NCI-H146 (cell line): ENCODE measurements at regions not wholly inside any gene's neighbourhood (a gene's known extent, or its start where the extent isn't known, plus 50 kb on each side); places are given as distances from the start of the nearest gene placed in this dataset.
A peak's percentile ranks its signal among the peaks of the same experiment; 100 is the strongest.
"Not testable (repeated sequence)": the region's sequence is repeated elsewhere in the genome, so short reads cannot be mapped to it uniquely, and the experiment has no call there.

Experiments used
- DNase-seq: peaks from one replicate; lab custom pipeline; 2025; lab: John Stamatoyannopoulos, UW

DNA sequence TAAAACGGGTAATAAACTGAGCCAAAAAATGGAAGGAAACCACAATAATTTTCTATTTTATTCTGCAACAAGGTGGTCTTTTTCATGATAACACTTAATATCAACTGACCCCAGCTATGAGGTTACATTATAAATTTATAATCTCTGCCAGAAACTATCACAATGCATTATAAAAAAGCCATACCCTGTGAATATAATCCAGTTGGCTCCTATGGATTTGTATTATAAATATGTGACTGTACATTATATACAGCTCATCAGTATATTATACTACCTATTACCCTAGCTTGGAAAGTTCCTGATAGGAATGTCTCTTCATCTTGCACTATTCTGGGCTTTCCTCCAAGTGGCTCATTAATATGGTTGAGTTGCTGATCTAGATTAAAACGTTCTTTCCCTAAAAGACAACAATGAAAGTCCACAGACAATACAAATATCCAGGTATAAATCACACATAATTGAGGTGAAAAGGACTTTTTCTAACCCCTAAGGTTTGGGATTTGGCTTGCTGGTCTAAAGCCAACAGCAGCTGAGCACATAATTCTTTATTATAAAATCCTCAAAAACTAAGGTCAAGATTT lies 487.7 kb downstream of the TTLL7 start:
- DNase-seq: no peak

GRCh38 chr1:83509301-83509781 lies 489.6 kb downstream of the TTLL7 start:
- DNase-seq: no peak

GRCh38 chr1:83508485-83509151 lies 490.3 kb downstream of the TTLL7 start:
- DNase-seq: no peak

DNA sequence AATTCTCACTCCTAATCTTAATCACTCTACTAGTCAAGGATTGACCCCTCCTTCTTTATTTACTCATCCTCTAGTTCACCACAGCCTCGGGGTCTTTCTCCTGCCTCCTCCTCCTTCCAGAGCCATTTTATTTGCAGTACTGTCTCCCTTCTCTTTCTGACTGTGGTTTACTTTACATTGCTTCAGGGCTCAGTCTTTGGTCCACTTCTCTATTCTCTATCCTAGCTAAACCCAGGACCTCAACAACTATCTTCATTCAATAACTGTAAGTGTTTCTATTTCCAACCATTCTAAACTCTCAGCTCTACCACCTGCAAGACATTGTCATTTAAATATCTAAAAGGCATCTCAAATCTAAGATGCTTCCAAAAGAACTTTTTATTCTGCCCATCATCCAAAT lies 493.8 kb downstream of the TTLL7 start:
- no peak for DNase-seq

DNA sequence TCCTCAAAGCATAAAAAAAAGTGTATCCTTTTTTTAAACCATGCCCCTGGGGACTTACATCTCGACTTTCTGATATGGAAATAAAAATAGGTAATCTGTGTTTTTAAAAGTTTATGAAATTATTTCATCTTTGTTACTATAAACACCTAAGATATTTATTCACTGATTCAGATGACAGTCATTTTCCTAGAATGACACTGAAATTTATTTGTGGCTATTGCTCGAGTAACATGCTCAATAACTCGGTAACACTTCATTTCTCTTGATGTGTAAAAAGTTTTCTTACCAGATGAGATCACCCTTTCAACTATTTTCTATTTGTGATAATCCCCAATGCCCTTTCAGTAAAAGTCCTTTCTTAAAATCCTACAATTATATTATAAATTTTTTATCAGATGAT lies 495.8 kb downstream of the TTLL7 start:
- no peak for DNase-seq

DNA sequence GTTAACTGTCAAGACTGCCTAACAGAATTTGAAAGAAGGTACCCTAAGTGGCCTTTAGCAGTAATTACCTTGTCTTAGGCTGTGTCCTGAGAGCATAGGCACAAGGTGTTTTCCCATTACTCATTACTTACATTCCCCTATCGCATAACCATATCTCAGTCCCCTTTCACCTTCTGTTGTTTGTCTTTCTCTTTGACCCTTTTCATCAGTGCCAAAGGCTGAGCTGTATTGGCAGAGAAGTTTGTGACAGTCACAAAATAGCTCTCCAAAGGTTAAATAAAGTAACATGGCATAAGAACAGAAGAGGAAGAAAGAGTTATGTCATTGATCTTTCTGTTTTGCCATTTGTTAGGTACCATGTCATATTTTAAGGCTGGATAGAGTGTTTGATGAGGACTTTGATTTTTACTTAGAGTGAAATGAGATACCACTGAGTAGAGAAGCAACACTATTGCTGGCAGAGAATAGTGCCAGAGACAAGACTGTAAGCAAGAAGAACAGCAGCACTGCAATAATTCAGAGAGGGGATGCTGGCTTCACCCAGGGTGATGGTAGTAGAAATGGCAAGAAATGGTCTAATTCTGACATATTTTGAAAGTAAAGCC lies 497.8 kb downstream of the TTLL7 start:
- peak; percentile 6 for DNase-seq

DNA sequence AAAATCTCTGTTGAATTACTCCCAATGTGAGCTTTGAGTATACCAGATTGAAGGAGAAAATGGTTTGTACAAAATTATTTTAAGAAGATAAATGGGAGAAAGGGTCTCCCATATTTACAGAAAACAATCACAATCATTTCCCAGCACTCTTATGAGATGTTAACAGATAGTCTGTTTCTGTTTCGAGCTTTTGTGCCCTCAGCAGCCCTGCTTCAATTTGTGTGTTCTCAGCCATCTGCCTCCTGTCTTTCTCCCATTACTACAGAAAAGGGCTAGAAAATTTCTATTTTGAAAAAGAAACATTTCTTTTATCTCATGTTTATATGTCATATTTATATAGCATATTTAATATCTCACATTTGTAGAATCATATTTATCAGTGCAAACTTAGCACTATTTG lies 498.4 kb downstream of the TTLL7 start:
- no peak for DNase-seq

DNA sequence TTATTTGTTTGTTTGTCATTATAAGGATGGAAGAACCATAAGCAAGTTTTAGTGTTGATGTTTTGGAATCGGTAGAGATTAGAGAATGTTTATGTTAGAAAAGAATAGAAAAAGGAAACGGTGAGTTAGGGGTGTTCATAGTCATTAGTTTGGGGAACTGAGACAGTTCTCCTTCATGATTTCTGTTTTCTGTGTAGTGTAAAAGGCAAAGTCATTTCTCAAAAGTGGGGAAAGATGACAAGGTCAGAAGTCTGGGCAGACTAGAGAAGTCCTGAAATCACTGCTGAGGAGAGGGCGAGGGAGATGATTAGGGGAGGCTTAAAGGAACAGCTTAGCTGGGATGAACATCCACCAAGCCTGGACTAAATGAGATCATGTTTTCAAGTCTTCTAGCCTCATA lies 498.9 kb downstream of the TTLL7 start:
- DNase-seq: no peak

GRCh38 chr1:83497563-83497962 lies 501.4 kb downstream of the TTLL7 start:
- DNase-seq: no peak

GRCh38 chr1:83495560-83495959 lies 503.4 kb downstream of the TTLL7 start:
- DNase-seq: no peak

DNA sequence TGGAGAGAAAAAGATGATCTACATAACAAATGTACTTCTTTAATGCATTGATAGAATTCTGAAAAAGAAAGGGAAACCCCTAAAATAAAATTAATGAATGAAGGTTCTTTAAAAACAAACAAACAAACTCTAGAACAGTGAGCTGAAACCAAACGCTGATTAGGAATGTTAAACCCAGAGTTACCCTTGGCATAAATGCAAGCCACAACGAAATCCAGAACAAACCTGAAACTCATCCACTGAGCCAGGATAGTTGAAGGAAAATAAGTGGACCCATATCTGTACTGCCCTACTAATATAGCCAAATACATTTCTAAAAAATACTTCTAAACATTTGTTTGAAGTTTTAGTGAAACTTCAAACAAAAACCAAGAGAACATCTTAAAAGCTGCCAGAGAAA lies 505.3 kb downstream of the TTLL7 start:
- no peak for DNase-seq

DNA sequence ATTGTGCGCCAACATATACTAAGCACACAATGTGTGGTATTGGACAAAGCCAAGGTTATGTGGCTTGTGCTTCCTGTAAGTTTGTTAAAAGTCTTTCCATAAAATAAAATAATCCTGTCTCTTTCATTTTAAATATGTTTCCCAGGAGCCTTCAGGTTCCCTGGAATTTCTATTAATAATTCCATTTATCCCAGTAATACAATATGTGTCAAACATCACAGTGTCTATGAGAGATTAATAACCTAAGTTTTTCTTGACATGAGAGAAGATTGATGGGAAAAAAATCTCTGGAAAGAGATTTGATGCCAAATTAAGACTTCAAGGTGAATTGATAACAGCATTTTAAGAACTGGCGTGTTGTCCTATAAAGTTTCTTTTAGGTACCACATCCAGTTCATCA lies 507.0 kb downstream of the TTLL7 start:
- no peak for DNase-seq

DNA sequence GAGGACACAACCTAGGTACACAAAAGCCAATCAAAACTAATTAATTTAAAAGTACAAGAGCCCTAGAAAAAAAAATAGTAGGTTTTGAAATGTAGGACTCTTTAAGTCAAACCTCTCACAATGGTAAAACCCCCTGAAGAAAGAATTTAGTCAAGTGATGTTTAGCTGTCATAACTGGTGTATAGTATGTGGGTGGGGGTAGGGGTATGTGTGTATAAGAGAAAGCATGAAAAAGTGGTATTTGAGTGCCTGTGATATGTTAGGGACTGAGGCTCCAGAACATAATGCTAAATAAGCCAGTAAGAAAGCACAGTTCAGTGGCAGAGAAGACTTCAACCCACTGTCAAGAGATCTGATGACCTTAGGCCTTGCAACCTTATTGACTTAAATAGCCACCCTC lies 507.9 kb downstream of the TTLL7 start:
- DNase-seq: no peak

DNA sequence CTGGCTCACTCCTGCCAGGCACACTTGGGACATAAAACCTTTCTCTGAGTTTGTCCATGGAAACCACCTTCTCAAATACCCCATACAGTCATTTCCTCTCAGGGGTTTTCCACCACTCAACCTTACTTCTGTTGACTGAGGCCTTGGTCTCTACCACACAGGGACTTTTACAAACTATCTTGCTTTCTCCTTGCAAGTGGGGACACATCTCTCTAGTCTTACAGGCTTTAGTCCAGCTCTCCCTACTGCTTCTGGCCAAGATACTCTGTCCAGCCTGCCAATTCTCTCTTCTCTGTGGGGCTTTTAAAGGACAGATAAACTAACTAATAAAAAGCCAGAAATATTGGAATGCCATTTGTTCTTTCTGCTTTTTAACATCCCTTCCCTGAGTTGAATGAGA lies 510.8 kb downstream of the TTLL7 start:
- DNase-seq: not testable (repeated sequence)

- not testable (repeated sequence) for DNase-seq
Observed at GRCh38 chr1:83487460-83487859, 511.5 kb downstream of the TTLL7 start.

DNA sequence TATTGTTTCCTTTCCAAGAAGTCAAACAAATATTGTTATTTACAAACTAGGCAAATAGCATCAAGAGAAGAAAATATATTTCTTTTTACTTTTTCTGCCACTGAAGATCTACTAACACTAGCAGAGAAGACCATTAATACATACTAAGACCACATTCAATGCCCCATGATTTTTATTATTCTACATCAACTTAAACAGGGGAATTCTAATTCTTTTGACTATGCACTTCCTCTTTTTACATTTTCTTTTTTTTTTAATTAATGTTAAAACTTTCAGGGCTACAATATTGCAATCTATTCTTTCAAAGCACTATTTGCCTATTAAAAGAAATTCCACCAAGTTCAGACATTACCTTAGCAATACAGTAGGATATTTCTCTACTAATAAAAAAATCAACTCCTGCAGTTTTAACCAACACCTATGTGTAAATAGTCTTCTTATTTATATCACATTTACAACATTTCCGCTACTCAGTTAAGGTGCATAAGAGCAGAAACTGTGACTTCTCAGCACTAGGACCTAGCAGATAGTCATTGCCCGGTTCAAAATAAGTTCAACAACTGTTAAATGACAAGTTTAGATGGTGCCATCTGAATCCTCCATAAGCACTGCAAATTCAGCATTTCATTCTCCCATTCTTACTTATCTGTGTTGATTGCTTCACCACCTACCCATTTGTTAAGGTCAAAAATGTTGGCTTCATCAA lies 513.5 kb downstream of the TTLL7 start:
- not testable (repeated sequence) for DNase-seq

GRCh38 chr1:83481284-83481683 lies 517.6 kb downstream of the TTLL7 start:
- not testable (repeated sequence) for DNase-seq

GRCh38 chr1:83479591-83480239 lies 519.2 kb downstream of the TTLL7 start:
- peak; percentile 58 for DNase-seq

DNA sequence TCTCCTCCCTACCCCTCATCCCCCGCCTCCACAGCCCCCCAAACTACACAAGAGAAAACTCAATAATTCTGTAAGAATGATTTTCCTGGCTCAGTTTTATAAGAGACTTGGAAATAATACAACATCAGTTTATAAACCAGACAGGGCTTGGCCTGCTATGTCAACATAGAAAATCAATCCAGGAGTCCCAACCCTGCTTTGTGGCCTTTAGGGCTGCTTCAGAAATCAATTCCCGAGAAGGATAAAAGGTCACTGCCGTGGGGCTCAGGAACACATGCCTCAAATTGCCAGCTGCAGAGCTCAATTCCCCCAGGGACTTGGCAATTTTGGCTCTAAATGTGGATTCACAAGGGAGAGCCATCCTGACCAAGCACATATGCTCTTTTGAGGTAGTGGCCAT lies 520.8 kb downstream of the TTLL7 start:
- DNase-seq: not testable (repeated sequence)

DNA sequence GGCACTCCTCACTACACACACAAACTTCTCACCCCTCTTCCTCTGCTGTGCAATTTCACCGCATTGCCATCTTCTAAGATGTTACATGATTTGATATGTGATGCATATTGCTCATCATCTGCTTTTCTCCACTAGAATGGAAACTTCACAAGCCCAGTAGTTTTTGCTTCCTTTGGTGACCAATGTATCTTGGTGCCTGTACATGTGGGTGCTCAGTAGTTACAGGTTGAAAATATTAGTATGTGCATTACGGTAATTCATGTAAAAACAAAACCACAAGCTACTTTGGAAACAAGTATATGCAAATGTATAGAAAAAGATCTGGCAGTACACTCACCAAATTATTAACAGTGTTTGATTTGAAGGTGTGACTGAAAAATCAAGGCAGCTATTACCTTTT lies 522.4 kb downstream of the TTLL7 start:
- DNase-seq: not testable (repeated sequence)

GRCh38 chr1:83474946-83475345 lies 524.0 kb downstream of the TTLL7 start:
- DNase-seq: not testable (repeated sequence)

- DNase-seq: not testable (repeated sequence)
Observed at GRCh38 chr1:83473986-83474385, 524.9 kb downstream of the TTLL7 start.
